ENCODE measurements at regions not wholly inside any gene's neighbourhood (a gene's known extent, or its start where the extent isn't known, plus 50 kb on each side); places are given as distances from the start of the nearest gene placed in this dataset.

DNA sequence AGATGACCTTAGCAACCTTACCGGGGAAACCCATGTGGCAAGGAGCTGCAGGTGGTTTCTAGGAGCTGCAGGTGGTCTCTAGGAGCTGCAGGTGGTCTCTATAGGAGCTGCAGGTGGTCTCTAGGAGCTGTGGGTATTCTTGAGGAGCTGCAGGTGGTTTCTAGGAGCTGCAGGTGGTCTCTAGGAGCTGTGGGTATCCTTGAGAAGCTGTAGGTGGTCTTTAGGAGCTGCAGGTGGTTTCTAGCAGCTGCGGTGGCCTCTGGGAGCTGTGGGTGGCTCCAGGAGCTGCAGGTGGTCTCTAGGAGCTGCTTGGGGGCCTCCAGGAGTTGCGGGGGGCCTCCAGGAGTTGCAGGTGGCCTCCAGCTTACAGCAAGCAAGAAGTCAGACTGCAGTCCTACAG is 997.5 kb downstream of the TBC1D22A start:
- TF ChIP-seq, protein P1, sequence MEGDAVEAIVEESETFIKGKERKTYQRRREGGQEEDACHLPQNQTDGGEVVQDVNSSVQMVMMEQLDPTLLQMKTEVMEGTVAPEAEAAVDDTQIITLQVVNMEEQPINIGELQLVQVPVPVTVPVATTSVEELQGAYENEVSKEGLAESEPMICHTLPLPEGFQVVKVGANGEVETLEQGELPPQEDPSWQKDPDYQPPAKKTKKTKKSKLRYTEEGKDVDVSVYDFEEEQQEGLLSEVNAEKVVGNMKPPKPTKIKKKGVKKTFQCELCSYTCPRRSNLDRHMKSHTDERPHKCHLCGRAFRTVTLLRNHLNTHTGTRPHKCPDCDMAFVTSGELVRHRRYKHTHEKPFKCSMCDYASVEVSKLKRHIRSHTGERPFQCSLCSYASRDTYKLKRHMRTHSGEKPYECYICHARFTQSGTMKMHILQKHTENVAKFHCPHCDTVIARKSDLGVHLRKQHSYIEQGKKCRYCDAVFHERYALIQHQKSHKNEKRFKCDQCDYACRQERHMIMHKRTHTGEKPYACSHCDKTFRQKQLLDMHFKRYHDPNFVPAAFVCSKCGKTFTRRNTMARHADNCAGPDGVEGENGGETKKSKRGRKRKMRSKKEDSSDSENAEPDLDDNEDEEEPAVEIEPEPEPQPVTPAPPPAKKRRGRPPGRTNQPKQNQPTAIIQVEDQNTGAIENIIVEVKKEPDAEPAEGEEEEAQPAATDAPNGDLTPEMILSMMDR (IDR thresholded peaks at IDR 0.05; ENCODE audit: low read depth, low read length, poor library complexity, severe bottlenecking) = no peak
- TF ChIP-seq EZH2phosphoT487 (IDR thresholded peaks at IDR 0.05; ENCODE audit: borderline replicate concordance, low read length) = no peak
